ENCODE measurements at regions not wholly inside any gene's neighbourhood (a gene's known extent, or its start where the extent isn't known, plus 50 kb on each side); places are given as distances from the start of the nearest gene placed in this dataset.

GRCh38 chr3:187568171-187568570 is 102.0 kb downstream of the SST start:
- DNase-seq (ENCODE audit: low read depth) = no peak
- no peak overlapping the region for H3K4me3 ChIP-seq (ENCODE audit: low read depth, low read length)
- TF ChIP-seq, protein P1, sequence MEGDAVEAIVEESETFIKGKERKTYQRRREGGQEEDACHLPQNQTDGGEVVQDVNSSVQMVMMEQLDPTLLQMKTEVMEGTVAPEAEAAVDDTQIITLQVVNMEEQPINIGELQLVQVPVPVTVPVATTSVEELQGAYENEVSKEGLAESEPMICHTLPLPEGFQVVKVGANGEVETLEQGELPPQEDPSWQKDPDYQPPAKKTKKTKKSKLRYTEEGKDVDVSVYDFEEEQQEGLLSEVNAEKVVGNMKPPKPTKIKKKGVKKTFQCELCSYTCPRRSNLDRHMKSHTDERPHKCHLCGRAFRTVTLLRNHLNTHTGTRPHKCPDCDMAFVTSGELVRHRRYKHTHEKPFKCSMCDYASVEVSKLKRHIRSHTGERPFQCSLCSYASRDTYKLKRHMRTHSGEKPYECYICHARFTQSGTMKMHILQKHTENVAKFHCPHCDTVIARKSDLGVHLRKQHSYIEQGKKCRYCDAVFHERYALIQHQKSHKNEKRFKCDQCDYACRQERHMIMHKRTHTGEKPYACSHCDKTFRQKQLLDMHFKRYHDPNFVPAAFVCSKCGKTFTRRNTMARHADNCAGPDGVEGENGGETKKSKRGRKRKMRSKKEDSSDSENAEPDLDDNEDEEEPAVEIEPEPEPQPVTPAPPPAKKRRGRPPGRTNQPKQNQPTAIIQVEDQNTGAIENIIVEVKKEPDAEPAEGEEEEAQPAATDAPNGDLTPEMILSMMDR (IDR thresholded peaks at IDR 0.05; ENCODE audit: insufficient read depth, low read depth, low read length) = no peak

DNA sequence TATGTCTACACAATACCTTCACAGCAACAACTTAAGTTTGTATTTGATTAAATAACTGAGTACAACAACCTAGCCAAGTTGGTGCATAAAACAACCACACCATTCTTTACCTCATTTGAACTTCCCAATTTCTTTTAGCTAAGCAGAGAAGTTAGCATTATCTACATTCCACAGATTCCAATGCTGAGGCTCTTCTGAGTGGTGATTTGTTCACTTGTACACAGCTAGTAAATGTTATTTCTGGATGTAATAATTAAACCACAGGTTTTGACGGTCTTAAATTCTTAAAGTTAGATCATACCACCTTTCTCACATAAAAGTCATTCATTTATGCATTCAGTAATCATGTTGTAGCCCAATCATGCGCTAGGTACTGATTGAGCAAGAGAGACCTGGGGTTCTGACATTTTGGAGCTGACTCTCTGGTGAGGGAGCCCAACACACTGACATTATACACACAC is 102.5 kb downstream of the SST start:
- H3K4me3 ChIP-seq (ENCODE audit: low read depth, low read length) = no peak overlapping the region
- DNase-seq (ENCODE audit: low read depth) = peak; percentile 69
- TF ChIP-seq, protein P1 (IDR thresholded peaks at IDR 0.05; ENCODE audit: insufficient read depth, low read depth, low read length) = no peak

GRCh38 chr3:187567021-187567420 is 103.2 kb downstream of the SST start:
- DNase-seq (ENCODE audit: low read depth) = no peak
- no peak overlapping the region for H3K4me3 ChIP-seq (ENCODE audit: low read depth, low read length)
- TF ChIP-seq, protein P1 (IDR thresholded peaks at IDR 0.05; ENCODE audit: insufficient read depth, low read depth, low read length) = no peak

- no peak overlapping the region for H3K4me3 ChIP-seq (ENCODE audit: low read depth, low read length)
- TF ChIP-seq, protein P1 (IDR thresholded peaks at IDR 0.05; ENCODE audit: insufficient read depth, low read depth, low read length) = no peak
- DNase-seq (ENCODE audit: low read depth) = no peak
These were observed 104.5 kb downstream of the SST start for GRCh38 chr3:187565701-187566100.

GRCh38 chr3:187558990-187559389 is 111.2 kb downstream of the SST start:
- no peak overlapping the region for H3K4me3 ChIP-seq (ENCODE audit: low read depth, low read length)
- TF ChIP-seq, protein P1 (IDR thresholded peaks at IDR 0.05; ENCODE audit: insufficient read depth, low read depth, low read length) = no peak
- DNase-seq (ENCODE audit: low read depth) = no peak

DNA sequence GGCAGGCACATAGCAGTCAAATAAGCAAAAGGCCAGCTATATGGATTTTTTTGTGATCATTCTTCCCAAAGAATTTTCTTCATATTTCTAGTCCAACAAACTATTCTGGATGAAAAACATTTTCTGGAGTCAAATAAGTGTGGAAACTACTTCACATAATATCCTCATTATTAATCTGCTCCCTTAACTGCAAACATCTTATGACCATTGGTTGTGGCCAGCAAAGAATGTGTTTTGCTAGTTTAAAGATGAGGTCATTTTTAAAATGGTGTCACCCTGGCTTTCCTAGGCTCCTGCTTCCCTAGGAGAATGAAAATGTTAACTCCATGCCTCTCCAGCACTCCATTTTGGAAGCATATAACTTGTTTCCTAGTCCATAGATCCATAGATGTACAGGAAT is 118.8 kb downstream of the SST start:
- H3K4me3 ChIP-seq (ENCODE audit: low read depth, low read length) = no peak overlapping the region
- peak; percentile 47 for DNase-seq (ENCODE audit: low read depth)
- TF ChIP-seq, protein P1 (IDR thresholded peaks at IDR 0.05; ENCODE audit: insufficient read depth, low read depth, low read length) = no peak

- TF ChIP-seq, protein P1 (IDR thresholded peaks at IDR 0.05; ENCODE audit: insufficient read depth, low read depth, low read length) = no peak
- no peak for DNase-seq (ENCODE audit: low read depth)
- H3K4me3 ChIP-seq (ENCODE audit: low read depth, low read length) = no peak overlapping the region
These were observed 119.7 kb downstream of the SST start for GRCh38 chr3:187550446-187550845.

Measured in fibroblast of villous mesenchyme (primary cell).